NT2/D1 (cell line): ENCODE measurements at regions not wholly inside any gene's neighbourhood (a gene's known extent, or its start where the extent isn't known, plus 50 kb on each side); places are given as distances from the start of the nearest gene placed in this dataset.

Experiments used
- DNase-seq: peaks from one replicate; pipeline ENCODE4 v3.0.0-alpha.2; 2011; ENCODE audit warnings: low read depth, low spot score
- H3K27me3 ChIP-seq: 2 replicates; pipeline ENCODE4 v1.6.0; 2011; ENCODE audit warnings: mild to moderate bottlenecking; ENCODE audit not compliant: insufficient read length, insufficient read depth
- H3K36me3 ChIP-seq: 2 replicates; pipeline ENCODE4 v1.6.1; 2011; ENCODE audit warnings: mild to moderate bottlenecking, low read length, mixed read lengths; ENCODE audit not compliant: insufficient read depth, insufficient read length
- H3K4me1 ChIP-seq: 2 replicates; pipeline ENCODE4 v1.5.1; 2011; ENCODE audit not compliant: insufficient read depth, insufficient read length
- H3K4me3 ChIP-seq: 2 replicates; pipeline ENCODE4 v1.5.1; 2011; ENCODE audit warnings: low read depth; ENCODE audit not compliant: insufficient read length
- H3K9ac ChIP-seq: 2 replicates; pipeline ENCODE4 v1.6.0; 2011; ENCODE audit warnings: low read depth; ENCODE audit not compliant: insufficient read length
- H3K9me3 ChIP-seq: 2 replicates; pipeline ENCODE4 v1.5.1; 2011; ENCODE audit warnings: mild to moderate bottlenecking, low read length; ENCODE audit not compliant: insufficient read depth
- SUZ12 ChIP-seq: IDR thresholded peaks from 2 replicates; pipeline ENCODE4 v1.6.1; 2011; ENCODE audit not compliant: insufficient read length, insufficient read depth; ENCODE audit errors: extremely low read depth
- YY1 ChIP-seq: IDR thresholded peaks from 2 replicates; pipeline ENCODE4 v1.6.1; 2011; ENCODE audit not compliant: insufficient read length, insufficient read depth
- ZNF274 ChIP-seq: IDR thresholded peaks from 2 replicates; pipeline ENCODE4 v1.6.1; 2011; ENCODE audit warnings: mild to moderate bottlenecking, low read depth, low read length

GRCh38 chr17:14762736-14763479, 462.0 kb downstream of the HS3ST3B1 start:
- H3K9ac ChIP-seq = no peak overlapping the region
- no peak overlapping the region for H3K4me3 ChIP-seq
- DNase-seq = no peak
- no peaks in the 10 kb centered on the region for H3K9me3 ChIP-seq
- TF ChIP-seq SUZ12 = no peak
- H3K36me3 ChIP-seq = no peaks in the 10 kb centered on the region
- no peaks in the 10 kb centered on the region for H3K27me3 ChIP-seq
- no peaks in the 10 kb centered on the region for H3K4me1 ChIP-seq

GRCh38 chr17:14760719-14761411, 460.0 kb downstream of the HS3ST3B1 start:
- Histone ChIP-seq H3K4me3 (no peak overlapping the region), H3K9ac (no peak overlapping the region), H3K4me1 (no peaks in the 10 kb centered on the region), H3K36me3 (no peaks in the 10 kb centered on the region), H3K9me3 (no peaks in the 10 kb centered on the region), H3K27me3 (no peaks in the 10 kb centered on the region)
- no peak for DNase-seq
- TF ChIP-seq SUZ12 (no peak), ZNF274 (no peak)

DNA sequence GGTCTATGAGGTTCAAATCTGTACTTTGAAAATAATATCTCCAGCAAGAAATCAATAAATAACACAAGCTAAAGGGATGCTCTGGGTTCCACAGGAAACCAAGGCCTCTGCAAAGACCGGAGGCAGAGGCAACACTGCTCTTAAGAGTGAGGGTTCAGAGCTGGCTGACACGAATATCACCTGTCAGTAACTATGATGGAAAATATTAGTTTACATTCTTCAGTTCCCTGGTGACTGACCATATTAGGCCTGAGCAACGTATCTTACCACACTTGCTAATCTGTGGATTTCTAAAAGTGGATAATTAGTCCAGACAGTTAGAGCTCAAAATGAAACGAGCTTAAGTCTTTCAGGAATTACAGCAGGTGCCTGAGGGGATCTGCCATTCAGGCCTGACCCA, 459.3 kb downstream of the HS3ST3B1 start:
- no peaks in the 10 kb centered on the region for H3K27me3 ChIP-seq
- DNase-seq = no peak
- TF ChIP-seq YY1 (no peak), SUZ12 (no peak), ZNF274 (no peak)
- H3K9me3 ChIP-seq = no peaks in the 10 kb centered on the region
- H3K36me3 ChIP-seq = no peaks in the 10 kb centered on the region
- no peak overlapping the region for H3K9ac ChIP-seq
- H3K4me3 ChIP-seq = no peak overlapping the region
- no peaks in the 10 kb centered on the region for H3K4me1 ChIP-seq

DNA sequence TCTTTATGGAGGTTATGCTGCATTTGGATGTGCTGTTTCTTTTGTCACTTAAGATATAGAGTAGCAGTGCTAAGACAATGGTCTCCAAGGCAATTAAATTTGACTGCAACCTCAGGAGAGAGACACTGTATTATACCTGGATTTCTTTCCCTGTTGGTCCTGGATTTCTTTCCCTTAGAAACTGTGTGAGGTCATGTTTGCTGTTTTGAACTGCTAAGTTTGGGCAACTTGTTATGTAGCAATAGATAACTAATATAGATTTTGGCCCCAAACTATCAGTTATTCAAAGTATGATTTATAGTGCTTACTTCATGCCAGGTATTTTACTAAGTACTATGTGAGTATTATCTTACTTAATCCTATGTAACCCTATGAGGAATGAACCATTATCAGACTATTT, 458.4 kb downstream of the HS3ST3B1 start:
- Histone ChIP-seq H3K36me3 (no peaks in the 10 kb centered on the region), H3K9me3 (no peaks in the 10 kb centered on the region), H3K27me3 (no peaks in the 10 kb centered on the region), H3K4me1 (no peaks in the 10 kb centered on the region), H3K9ac (no peak overlapping the region), H3K4me3 (no peak overlapping the region)
- TF ChIP-seq ZNF274 (no peak), YY1 (no peak), SUZ12 (no peak)
- DNase-seq = no peak

DNA sequence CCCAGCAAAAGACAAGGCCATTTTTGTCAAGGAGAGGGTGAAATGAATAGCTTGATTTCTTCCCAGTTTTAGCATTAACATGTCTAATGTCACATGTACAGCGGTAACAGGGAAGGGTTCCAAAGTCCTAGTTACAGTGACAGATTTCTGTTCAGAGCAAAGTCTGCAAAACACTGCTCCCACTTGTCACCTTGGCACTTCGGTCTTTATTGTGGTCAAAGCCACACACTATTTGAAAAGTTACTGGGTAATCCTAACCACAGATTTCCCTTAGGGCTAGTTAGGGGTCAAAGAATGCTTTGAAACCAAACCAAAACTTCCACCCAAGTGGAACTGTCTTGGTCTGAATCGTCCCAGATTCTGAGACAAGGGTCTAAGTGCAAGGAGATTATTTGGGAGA, 455.6 kb downstream of the HS3ST3B1 start:
- Histone ChIP-seq H3K4me3 (no peak overlapping the region), H3K36me3 (no peaks in the 10 kb centered on the region), H3K9me3 (no peaks in the 10 kb centered on the region), H3K9ac (no peak overlapping the region), H3K27me3 (no peaks in the 10 kb centered on the region), H3K4me1 (no peaks in the 10 kb centered on the region)
- no peak for DNase-seq
- no peak for TF ChIP-seq YY1
- no peak for TF ChIP-seq SUZ12
- TF ChIP-seq ZNF274 = no peak

- DNase-seq = no peak
- TF ChIP-seq ZNF274 (no peak), SUZ12 (no peak), YY1 (no peak)
- Histone ChIP-seq H3K36me3 (no peaks in the 10 kb centered on the region), H3K4me1 (no peaks in the 10 kb centered on the region), H3K9me3 (no peaks in the 10 kb centered on the region), H3K27me3 (no peaks in the 10 kb centered on the region), H3K4me3 (no peak overlapping the region), H3K9ac (no peak overlapping the region)
Measured at GRCh38 chr17:14755002-14755401, 454.1 kb downstream of the HS3ST3B1 start.

- Histone ChIP-seq H3K4me3 (no peak overlapping the region), H3K36me3 (no peaks in the 10 kb centered on the region), H3K9ac (no peak overlapping the region), H3K9me3 (no peaks in the 10 kb centered on the region), H3K27me3 (no peaks in the 10 kb centered on the region), H3K4me1 (no peaks in the 10 kb centered on the region)
- DNase-seq = no peak
- TF ChIP-seq YY1 (no peak), ZNF274 (no peak), SUZ12 (no peak)
Measured at GRCh38 chr17:14753383-14753782, 452.5 kb downstream of the HS3ST3B1 start.
